ENCODE measurements at regions not wholly inside any gene's neighbourhood (a gene's known extent, or its start where the extent isn't known, plus 50 kb on each side); places are given as distances from the start of the nearest gene placed in this dataset.

DNA sequence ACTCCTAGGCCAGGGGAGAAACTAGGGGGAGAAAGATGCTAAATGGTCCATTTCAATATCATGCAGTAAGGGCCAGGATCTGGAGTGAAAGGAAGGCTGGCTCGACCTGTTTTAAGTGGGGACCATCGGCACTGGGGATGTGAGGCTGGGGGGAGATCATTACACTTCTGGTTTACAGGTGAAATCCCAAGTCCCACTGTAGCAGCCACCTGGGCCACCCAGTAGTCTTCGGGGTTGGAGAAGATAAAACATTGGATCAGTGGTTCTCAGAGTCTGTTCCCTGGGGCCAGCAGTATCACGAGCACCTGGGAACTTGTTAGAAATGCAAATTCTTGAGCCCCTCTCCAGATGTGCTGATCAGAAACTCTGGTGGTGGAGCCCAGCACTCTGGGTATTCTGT, 111.3 kb upstream of the ALDH1B1 start:
- H3K36me3 ChIP-seq (replicated peaks in 1 of 2; ENCODE audit: control insufficient read depth in 1 of 2, insufficient read depth in 2 of 2, low read length in 2 of 2), result no peaks in the 10 kb centered on the region
- no TSS peak for BruUV-seq (replicated peaks)
- no peaks in the 10 kb centered on the region for H4K20me1 ChIP-seq (ENCODE audit: insufficient read depth, low read length)
- H3K27ac ChIP-seq (ENCODE audit: extremely low read length, insufficient read depth, low read length), result no peak overlapping the region
- H2AFZ ChIP-seq (ENCODE audit: low read length), result no peak overlapping the region
- CTCF ChIA-PET (ENCODE audit: low intra/inter-chr PET ratio, low total read pairs), result no interaction called here
- in situ Hi-C loops (cut with HindIII; ENCODE audit: extremely low pct_ligation_motif_present, low pct_unique_long_range_greater_than_20kb), result no loop called here
- no peaks in the 10 kb centered on the region for H3K79me2 ChIP-seq (ENCODE audit: insufficient read depth, low read length)
- H3K9ac ChIP-seq (ENCODE audit: insufficient read depth, low read depth, low read length), result no peak overlapping the region
- H3K4me3 ChIP-seq (replicated peaks in 1 of 3; ENCODE audit: insufficient read depth in 1 of 3, low read depth in 2 of 3, low read length in 3 of 3), result no peak overlapping the region
- no peaks in the 10 kb centered on the region for H3K4me1 ChIP-seq (ENCODE audit: insufficient read depth, low read length)
- FAIRE-seq, result no peak
- DNase-seq (ENCODE audit: low spot score), result no peak
- no peaks in the 10 kb centered on the region for H3K9me3 ChIP-seq (ENCODE audit: low read length)
- TF ChIP-seq ZSCAN31 (CRISPR knock-in tag; IDR thresholded peaks at IDR 0.05; ENCODE audit: low read depth), result no peak
- TF ChIP-seq CBX5 (CRISPR knock-in tag; IDR thresholded peaks at IDR 0.05; ENCODE audit: borderline replicate concordance), result no peak
- TF ChIP-seq ZSCAN12 (CRISPR knock-in tag; IDR thresholded peaks at IDR 0.05), result no peak
- no peak for TF ChIP-seq ZNF558 (CRISPR knock-in tag; IDR thresholded peaks at IDR 0.05; ENCODE audit: borderline replicate concordance)
- no peak for TF ChIP-seq EHMT2 (IDR thresholded peaks at IDR 0.05; ENCODE audit: borderline replicate concordance, low read depth, low read length)
- TF ChIP-seq ZNF367 (CRISPR knock-in tag; IDR thresholded peaks at IDR 0.05; ENCODE audit: borderline replicate concordance), result no peak
- no peak for TF ChIP-seq HDAC1 (CRISPR knock-in tag; IDR thresholded peaks at IDR 0.05)
- TF ChIP-seq, protein P1, sequence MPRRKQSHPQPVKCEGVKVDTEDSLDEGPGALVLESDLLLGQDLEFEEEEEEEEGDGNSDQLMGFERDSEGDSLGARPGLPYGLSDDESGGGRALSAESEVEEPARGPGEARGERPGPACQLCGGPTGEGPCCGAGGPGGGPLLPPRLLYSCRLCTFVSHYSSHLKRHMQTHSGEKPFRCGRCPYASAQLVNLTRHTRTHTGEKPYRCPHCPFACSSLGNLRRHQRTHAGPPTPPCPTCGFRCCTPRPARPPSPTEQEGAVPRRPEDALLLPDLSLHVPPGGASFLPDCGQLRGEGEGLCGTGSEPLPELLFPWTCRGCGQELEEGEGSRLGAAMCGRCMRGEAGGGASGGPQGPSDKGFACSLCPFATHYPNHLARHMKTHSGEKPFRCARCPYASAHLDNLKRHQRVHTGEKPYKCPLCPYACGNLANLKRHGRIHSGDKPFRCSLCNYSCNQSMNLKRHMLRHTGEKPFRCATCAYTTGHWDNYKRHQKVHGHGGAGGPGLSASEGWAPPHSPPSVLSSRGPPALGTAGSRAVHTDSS (CRISPR knock-in tag; conservative IDR thresholded peaks at IDR 0.05), result no peak
- no peak for TF ChIP-seq REPIN1 (CRISPR knock-in tag; IDR thresholded peaks at IDR 0.05; ENCODE audit: borderline replicate concordance, low read depth)
- TF ChIP-seq ZNF292 (CRISPR knock-in tag; IDR thresholded peaks at IDR 0.05; ENCODE audit: borderline replicate concordance, low read depth), result no peak
- TF ChIP-seq KLF13 (CRISPR knock-in tag; IDR thresholded peaks at IDR 0.05), result no peak
- no peak for TF ChIP-seq ZNF446 (CRISPR knock-in tag; IDR thresholded peaks at IDR 0.05)
- ATAC-seq, result no peak
- POLR2A ChIA-PET, result no interaction called here
- intact Hi-C loops (cut with micrococcal nuclease; ENCODE audit: unreplicated experiment), result no loop called here
- WGBS (ENCODE audit: low lambda C conversion rate), result 22% methylated on average over 2 of the region's 4 CpGs
- no peak overlapping the region for H3K4me2 ChIP-seq (ENCODE audit: low read depth, low read length)
- peaks cover 2 to 26% of the 10 kb centered on the region in 2 experiments; a peak in 3 of 5 replicates for H3K27me3 ChIP-seq (ENCODE audit: control insufficient read depth in 1 of 2, insufficient read depth in 2 of 2, low read length in 2 of 2)
